ENCODE measurements at regions not wholly inside any gene's neighbourhood (a gene's known extent, or its start where the extent isn't known, plus 50 kb on each side); places are given as distances from the start of the nearest gene placed in this dataset.

GRCh38 chr12:90631591-90632212, 323.3 kb downstream of the CCER1 start:
- TF ChIP-seq CTCF (IDR thresholded peaks at IDR 0.05; ENCODE audit: borderline replicate concordance, extremely low read depth, low read length, poor library complexity, severe bottlenecking) (no peak), EZH2 (IDR thresholded peaks at IDR 0.05; ENCODE audit: borderline replicate concordance, low read depth, low read length, severe bottlenecking) (no peak)
